Activated CD4-positive, alpha-beta memory T cell treated with anti-CD3 and anti-CD28 coated beads for 36 hours (primary cell): ENCODE measurements at regions not wholly inside any gene's neighbourhood (a gene's known extent, or its start where the extent isn't known, plus 50 kb on each side); places are given as distances from the start of the nearest gene placed in this dataset.

ENCODE experiments used
- CTCF ChIA-PET: fragments of 350-600 bp; sonication (Branson Sonifier 250); formaldehyde crosslinking; loops from one replicate; lab custom pipeline; 2021; ENCODE audit warnings: antibody characterized with exemption, inconsistent platforms; lab: Charles Lee
- POLR2A ChIA-PET: fragments of 350-600 bp; sonication (Branson Sonifier 250); formaldehyde crosslinking; loops from one replicate; lab custom pipeline; 2021; ENCODE audit warnings: antibody characterized with exemption; lab: Charles Lee
- DNase-seq: peaks from one replicate; pipeline ENCODE4 v3.0.0-alpha.2; 2020
- H3K27ac Mint-ChIP-seq: one replicate; pipeline ENCODE4 v1.8.0; 2021; ENCODE audit warnings: mixed read lengths
- H3K27me3 Mint-ChIP-seq: one replicate; pipeline ENCODE4 v1.8.0; 2021; ENCODE audit warnings: mixed read lengths
- H3K36me3 Mint-ChIP-seq: one replicate; pipeline ENCODE4 v1.8.0; 2021; ENCODE audit warnings: mixed read lengths
- H3K4me1 Mint-ChIP-seq: one replicate; pipeline ENCODE4 v1.8.0; 2021; ENCODE audit warnings: low read depth, mixed read lengths
- H3K4me3 Mint-ChIP-seq: one replicate; pipeline ENCODE4 v1.8.0; 2021; ENCODE audit warnings: mild to moderate bottlenecking, mixed read lengths
- H3K9me3 Mint-ChIP-seq: one replicate; pipeline ENCODE4 v1.8.0; 2021; ENCODE audit warnings: mixed read lengths
- intact Hi-C: fragments of 100-400 bp; cut with micrococcal nuclease; formaldehyde crosslinking; loops from one replicate; pipeline ENCODE4 v1.15.1; 2023

GRCh38 chr4:158462611-158463010 lies 59.1 kb upstream of the RXFP1 start:
- intact Hi-C loops = no loop called here
- ChIA-PET CTCF (no interaction called here), POLR2A (no interaction called here)
- no peaks in the 10 kb centered on the region for H3K27me3 Mint-ChIP-seq
- H3K36me3 Mint-ChIP-seq = no peaks in the 10 kb centered on the region
- no peak overlapping the region for H3K4me3 Mint-ChIP-seq
- H3K9me3 Mint-ChIP-seq = no peaks in the 10 kb centered on the region
- no peak overlapping the region for H3K27ac Mint-ChIP-seq
- no peak for DNase-seq
- no peaks in the 10 kb centered on the region for H3K4me1 Mint-ChIP-seq
